ENCODE measurements at regions not wholly inside any gene's neighbourhood (a gene's known extent, or its start where the extent isn't known, plus 50 kb on each side); places are given as distances from the start of the nearest gene placed in this dataset.
"Not testable (repeated sequence)": the region's sequence is repeated elsewhere in the genome, so short reads cannot be mapped to it uniquely, and the experiment has no call there.

- DNase-seq: no peak
Measured at GRCh38 chr9:29440449-29440848, 1867.2 kb upstream of the C9orf72 start.

- no peak for DNase-seq
Measured at GRCh38 chr9:29445751-29446150, 1872.5 kb upstream of the C9orf72 start.

GRCh38 chr9:29449306-29449705, 1876.0 kb upstream of the C9orf72 start:
- DNase-seq: no peak

- not testable (repeated sequence) for DNase-seq
Measured at GRCh38 chr9:29450343-29450875, 1877.1 kb upstream of the C9orf72 start.

GRCh38 chr9:29456940-29457339, 1883.7 kb upstream of the C9orf72 start:
- no peak for DNase-seq

- no peak for DNase-seq
Measured at GRCh38 chr9:29475471-29475870, 1902.2 kb upstream of the C9orf72 start.

GRCh38 chr9:29511680-29512079, 1938.4 kb upstream of the C9orf72 start:
- DNase-seq: no peak

- no peak for DNase-seq
Measured at GRCh38 chr9:29514336-29514735, 1941.1 kb upstream of the C9orf72 start.

- no peak for DNase-seq
Measured at GRCh38 chr9:29514862-29515261, 1941.6 kb upstream of the C9orf72 start.

GRCh38 chr9:29548436-29548835, 1975.2 kb upstream of the C9orf72 start:
- DNase-seq: no peak

- DNase-seq: no peak
Measured at GRCh38 chr9:29555502-29555901, 1982.2 kb upstream of the C9orf72 start.

- DNase-seq: no peak
Measured at GRCh38 chr9:29556317-29556716, 1983.0 kb upstream of the C9orf72 start.

- no peak for DNase-seq
Measured at GRCh38 chr9:29556746-29557145, 1983.5 kb upstream of the C9orf72 start.

- DNase-seq: no peak
Measured at GRCh38 chr9:29564564-29564963, 1991.3 kb upstream of the C9orf72 start.

- DNase-seq: no peak
Measured at GRCh38 chr9:29575219-29575618, 2001.9 kb upstream of the C9orf72 start.

- DNase-seq: no peak
Measured at GRCh38 chr9:29588361-29588760, 2015.1 kb upstream of the C9orf72 start.

- no peak for DNase-seq
Measured at GRCh38 chr9:29609282-29609681, 2036.0 kb upstream of the C9orf72 start.

- DNase-seq: no peak
Measured at GRCh38 chr9:29613773-29614172, 2040.5 kb upstream of the C9orf72 start.

- no peak for DNase-seq
Measured at GRCh38 chr9:29616844-29617243, 2043.6 kb upstream of the C9orf72 start.

GRCh38 chr9:29625292-29625731, 2052.0 kb upstream of the C9orf72 start:
- DNase-seq: no peak

GRCh38 chr9:29625931-29626330, 2052.7 kb upstream of the C9orf72 start:
- DNase-seq: no peak

- DNase-seq: not testable (repeated sequence)
Measured at GRCh38 chr9:29628856-29629255, 2055.6 kb upstream of the C9orf72 start.

- DNase-seq: no peak
Measured at GRCh38 chr9:29637471-29638237, 2064.4 kb upstream of the C9orf72 start.

GRCh38 chr9:29640507-29640906, 2067.2 kb upstream of the C9orf72 start:
- no peak for DNase-seq

GRCh38 chr9:29644514-29644913, 2071.2 kb upstream of the C9orf72 start:
- DNase-seq: no peak
